GM12878 (cell line): ENCODE measurements at regions not wholly inside any gene's neighbourhood (a gene's known extent, or its start where the extent isn't known, plus 50 kb on each side); places are given as distances from the start of the nearest gene placed in this dataset.

Experiments
- ATAC-seq: fragments of 200-7000 bp; cut with Tn5 transposase; 3 replicates; pipeline ENCODE4 v1.9.1; 2020; ENCODE audit warnings: mild to moderate bottlenecking, moderate library complexity
- BruUV-seq: library from RNA; stranded (reverse); fragments of 400-500 nt; replicated peaks from 2 replicates; lab custom pipeline; 2021; lab: Mats Ljungman, UMichigan
- CTCF ChIA-PET: fragments of 300-600 bp; sonication (Branson Sonifier 250); formaldehyde crosslinking; extraction: SDS; loops from one replicate; lab custom pipeline; 2021; ENCODE audit warnings: inconsistent platforms; lab: Yijun Ruan, JAX
- POLR2A ChIA-PET: fragments of 350-600 bp; formaldehyde crosslinking; extraction: SDS; loops from one replicate; lab custom pipeline; 2021; ENCODE audit warnings: inconsistent platforms; lab: Charles Lee
- RAD21 ChIA-PET: fragments of 300-600 bp; sonication (Branson Sonifier 250); formaldehyde crosslinking; loops from one replicate; lab custom pipeline; 2023; ENCODE audit warnings: antibody characterized with exemption; ENCODE audit not compliant: unreplicated experiment; lab: Charles Lee
- SMC1A ChIA-PET: fragments of 300-600 bp; sonication (Branson Sonifier 250); formaldehyde crosslinking; loops from one replicate; lab custom pipeline; 2023; ENCODE audit not compliant: unreplicated experiment, uncharacterized antibody; lab: Charles Lee
- DNase-seq: peaks from one replicate; pipeline ENCODE4 v3.0.0-alpha.2; 2011; ENCODE audit warnings: low read depth, low spot score
- FAIRE-seq: peaks from 3 replicates; lab custom pipeline; 2011; peaks lifted over from hg19 to GRCh38; lab: Jason Lieb, UNC
- H2AFZ ChIP-seq: 2 replicates; pipeline ENCODE4 v1.6.0; 2011; ENCODE audit warnings: low read depth, low read length, control low read depth; ENCODE audit not compliant: control insufficient read depth
- H3K27ac ChIP-seq: 2 replicates; pipeline ENCODE4 v1.5.1; 2011; ENCODE audit warnings: control low read depth; ENCODE audit not compliant: control insufficient read depth, insufficient read depth
- H3K27me3 ChIP-seq, 2 experiments: replicated peaks in 1 of 2; 2 replicates each; pipeline versions ENCODE4 v1.6.0 to v1.6.1; 2011; ENCODE audit warnings: low read length in 1 of 2; ENCODE audit not compliant: control insufficient read depth in 2 of 2, insufficient read depth in 2 of 2
- H3K36me3 ChIP-seq, 2 experiments: 2 replicates each; pipeline ENCODE4 v1.5.1; 2011; ENCODE audit warnings: low read length in 1 of 2; ENCODE audit not compliant: control insufficient read depth in 2 of 2, insufficient read depth in 2 of 2
- H3K4me1 ChIP-seq: 2 replicates; pipeline ENCODE4 v1.6.1; 2011; ENCODE audit warnings: mild to moderate bottlenecking, low read length, moderate library complexity, mixed read lengths; ENCODE audit not compliant: control insufficient read depth, insufficient read depth
- H3K4me2 ChIP-seq: 2 replicates; pipeline ENCODE4 v1.6.0; 2011; ENCODE audit warnings: control low read depth; ENCODE audit not compliant: control insufficient read depth, insufficient read depth
- H3K4me3 ChIP-seq: fragments of 200-600 bp; sonication (generic); 2 replicates; pipeline ENCODE4 v1.5.1; 2016
- H3K79me2 ChIP-seq: 2 replicates; pipeline ENCODE4 v1.6.0; 2011; ENCODE audit warnings: low read length; ENCODE audit not compliant: control insufficient read depth, insufficient read depth
- H3K9ac ChIP-seq: 2 replicates; pipeline ENCODE4 v1.8.0; 2011; ENCODE audit warnings: low read length, control low read depth, mixed read lengths; ENCODE audit not compliant: control insufficient read depth, insufficient read depth
- H3K9me3 ChIP-seq: replicated peaks from 3 replicates; pipeline ENCODE4 v1.5.1; 2011; ENCODE audit warnings: mild to moderate bottlenecking, low read length; ENCODE audit not compliant: control insufficient read depth, insufficient read depth
- H4K20me1 ChIP-seq: 2 replicates; pipeline ENCODE4 v1.6.0; 2011; ENCODE audit not compliant: control insufficient read depth, insufficient read depth
- CTCF ChIP-seq, 3 experiments: IDR thresholded peaks in 2 of 3; conservative IDR thresholded peaks in 1 of 3; 2 replicates each; pipeline ENCODE4 v1.5.1; 2011; ENCODE audit warnings: low read depth in 3 of 3, low read length in 3 of 3, mild to moderate bottlenecking in 3 of 3, control low read depth in 2 of 3, moderate library complexity in 2 of 3, inconsistent platforms in 1 of 3, mixed read lengths in 1 of 3; ENCODE audit not compliant: control insufficient read depth in 2 of 3, insufficient read depth in 1 of 3; ENCODE audit errors: extremely low read depth in 1 of 3
- KLF5 ChIP-seq: fragments of 450-650 bp; IDR thresholded peaks from 2 replicates; pipeline ENCODE4 v1.6.1; 2014; ENCODE audit warnings: mild to moderate bottlenecking; ENCODE audit not compliant: partially characterized antibody
- SIX5 ChIP-seq: IDR thresholded peaks from 2 replicates; pipeline ENCODE4 v1.6.1; 2011; ENCODE audit warnings: mild to moderate bottlenecking, low read depth, low read length, moderate library complexity; ENCODE audit not compliant: severe bottlenecking
- in situ Hi-C: fragments of 300-500 bp; cut with MboI; formaldehyde crosslinking; loops from 9 replicates; pipeline ENCODE4 v1.14.3; 2018; ENCODE audit warnings: mixed read lengths
- intact Hi-C: fragments of 100-400 bp; cut with micrococcal nuclease; formaldehyde crosslinking; loops from one replicate; pipeline ENCODE4 v1.14.2; 2022; ENCODE audit not compliant: unreplicated experiment
- TF ChIP-seq, protein P1 (sequence below): fragments of 450-650 bp; formaldehyde crosslinking; IDR thresholded peaks from 2 replicates; pipeline ENCODE4 v1.4.0; 2022; ENCODE audit warnings: mild to moderate bottlenecking, moderate library complexity
- TF ChIP-seq, protein P2 (sequence below): fragments of 450-650 bp; conservative IDR thresholded peaks from 2 replicates; pipeline ENCODE4 v1.6.1; 2017; ENCODE audit warnings: mild to moderate bottlenecking, moderate library complexity

- ChIA-PET RAD21 (interaction anchor here (0.8 kb wide), 1 partner anchor 18 kb away, joined by 3 read pairs; no protein-coding TSS in a partner anchor), SMC1A (interaction anchor here (1.3 to 2.8 kb wide), 4 partner anchors 9 to 108 kb away, joined by 3 to 8 read pairs (median 4); no protein-coding TSS in a partner anchor)
These were observed 115.2 kb downstream of the DDIT4L start for GRCh38 chr4:100075056-100075455.

More at GRCh38 chr4:100075056-100075455, 115.2 kb downstream of the DDIT4L start:
- ATAC-seq (no peak), DNase-seq (no peak), FAIRE-seq (no peak)
- H3K4me3 ChIP-seq, result no peak overlapping the region
- ChIA-PET POLR2A (no interaction called here), CTCF (interaction anchor here (0.7 to 9.9 kb wide), 6 partner anchors 8 to 266 kb away, joined by 3 to 120 read pairs (median 3); no protein-coding TSS in a partner anchor)
- H2AFZ ChIP-seq, result no peak overlapping the region
- no peaks in the 10 kb centered on the region for H3K27me3 ChIP-seq
- H3K79me2 ChIP-seq, result no peaks in the 10 kb centered on the region
- in situ Hi-C loops (no loop called here), intact Hi-C loops (no loop called here)
- no peaks in the 10 kb centered on the region; the same call in 2 of the 3 replicates for H3K9me3 ChIP-seq
- TF ChIP-seq KLF5 (no peak), SIX5 (no peak), CTCF (IDR thresholded peaks at IDR 0.05 in 2 of 3, conservative IDR thresholded peaks at IDR 0.05 in 1 of 3; ENCODE audit: control insufficient read depth in 2 of 3, extremely low read depth in 1 of 3, insufficient read depth in 1 of 3, low read depth in 3 of 3, low read length in 3 of 3) (no peak)
- TF ChIP-seq, protein P1, sequence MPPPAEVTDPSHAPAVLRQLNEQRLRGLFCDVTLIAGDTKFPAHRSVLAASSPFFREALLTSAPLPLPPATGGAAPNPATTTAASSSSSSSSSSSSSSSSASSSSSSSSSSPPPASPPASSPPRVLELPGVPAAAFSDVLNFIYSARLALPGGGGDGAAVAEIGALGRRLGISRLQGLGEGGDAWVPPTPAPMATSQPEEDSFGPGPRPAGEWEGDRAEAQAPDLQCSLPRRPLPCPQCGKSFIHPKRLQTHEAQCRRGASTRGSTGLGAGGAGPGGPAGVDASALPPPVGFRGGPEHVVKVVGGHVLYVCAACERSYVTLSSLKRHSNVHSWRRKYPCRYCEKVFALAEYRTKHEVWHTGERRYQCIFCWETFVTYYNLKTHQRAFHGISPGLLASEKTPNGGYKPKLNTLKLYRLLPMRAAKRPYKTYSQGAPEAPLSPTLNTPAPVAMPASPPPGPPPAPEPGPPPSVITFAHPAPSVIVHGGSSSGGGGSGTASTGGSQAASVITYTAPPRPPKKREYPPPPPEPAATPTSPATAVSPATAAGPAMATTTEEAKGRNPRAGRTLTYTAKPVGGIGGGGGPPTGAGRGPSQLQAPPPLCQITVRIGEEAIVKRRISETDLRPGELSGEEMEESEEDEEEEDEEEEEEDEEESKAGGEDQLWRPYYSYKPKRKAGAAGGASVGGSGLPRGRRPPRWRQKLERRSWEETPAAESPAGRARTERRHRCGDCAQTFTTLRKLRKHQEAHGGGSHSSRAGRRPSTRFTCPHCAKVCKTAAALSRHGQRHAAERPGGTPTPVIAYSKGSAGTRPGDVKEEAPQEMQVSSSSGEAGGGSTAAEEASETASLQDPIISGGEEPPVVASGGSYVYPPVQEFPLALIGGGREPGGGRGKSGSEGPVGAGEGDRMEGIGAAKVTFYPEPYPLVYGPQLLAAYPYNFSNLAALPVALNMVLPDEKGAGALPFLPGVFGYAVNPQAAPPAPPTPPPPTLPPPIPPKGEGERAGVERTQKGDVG, result no peak
- TF ChIP-seq, protein P2, sequence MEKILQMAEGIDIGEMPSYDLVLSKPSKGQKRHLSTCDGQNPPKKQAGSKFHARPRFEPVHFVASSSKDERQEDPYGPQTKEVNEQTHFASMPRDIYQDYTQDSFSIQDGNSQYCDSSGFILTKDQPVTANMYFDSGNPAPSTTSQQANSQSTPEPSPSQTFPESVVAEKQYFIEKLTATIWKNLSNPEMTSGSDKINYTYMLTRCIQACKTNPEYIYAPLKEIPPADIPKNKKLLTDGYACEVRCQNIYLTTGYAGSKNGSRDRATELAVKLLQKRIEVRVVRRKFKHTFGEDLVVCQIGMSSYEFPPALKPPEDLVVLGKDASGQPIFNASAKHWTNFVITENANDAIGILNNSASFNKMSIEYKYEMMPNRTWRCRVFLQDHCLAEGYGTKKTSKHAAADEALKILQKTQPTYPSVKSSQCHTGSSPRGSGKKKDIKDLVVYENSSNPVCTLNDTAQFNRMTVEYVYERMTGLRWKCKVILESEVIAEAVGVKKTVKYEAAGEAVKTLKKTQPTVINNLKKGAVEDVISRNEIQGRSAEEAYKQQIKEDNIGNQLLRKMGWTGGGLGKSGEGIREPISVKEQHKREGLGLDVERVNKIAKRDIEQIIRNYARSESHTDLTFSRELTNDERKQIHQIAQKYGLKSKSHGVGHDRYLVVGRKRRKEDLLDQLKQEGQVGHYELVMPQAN, result no peak
- no TSS peak for BruUV-seq
- no peaks in the 10 kb centered on the region for H3K4me1 ChIP-seq
- H3K4me2 ChIP-seq, result no peak overlapping the region
- H3K9ac ChIP-seq, result no peak overlapping the region
- H4K20me1 ChIP-seq, result no peaks in the 10 kb centered on the region
- H3K36me3 ChIP-seq, result no peaks in the 10 kb centered on the region
- H3K27ac ChIP-seq, result no peak overlapping the region
